Uterus (tissue), 2 donors: ENCODE measurements at regions not wholly inside any gene's neighbourhood (a gene's known extent, or its start where the extent isn't known, plus 50 kb on each side); places are given as distances from the start of the nearest gene placed in this dataset.

Experiments used
- CTCF ChIP-seq, 4 experiments: fragments of 200-600 bp in 2 of 4; fragments of 450-650 bp in 2 of 4; sonication (generic) in 2 of 4; IDR thresholded peaks; one replicate each; pipeline ENCODE4 v1.5.1; 2016 to 2019; ENCODE audit warnings: antibody characterized with exemption in 4 of 4, mild to moderate bottlenecking in 2 of 4, moderate library complexity in 1 of 4
- POLR2A ChIP-seq, 2 donors: fragments of 450-650 bp; IDR thresholded peaks; one replicate each; pipeline ENCODE4 v1.6.1; 2016; ENCODE audit warnings: antibody characterized with exemption in 2 of 2, mild to moderate bottlenecking in 1 of 2, moderate library complexity in 1 of 2

- TF ChIP-seq POLR2A (IDR thresholded peaks at IDR 0.05) (no peak), CTCF (IDR thresholded peaks at IDR 0.05) (no peak)
Measured at GRCh38 chr22:48256041-48256739, 1493.7 kb downstream of the TBC1D22A start.
